HG03469 (cell line): ENCODE measurements at regions not wholly inside any gene's neighbourhood (a gene's known extent, or its start where the extent isn't known, plus 50 kb on each side); places are given as distances from the start of the nearest gene placed in this dataset.

ENCODE experiments used
- ATAC-seq: cut with Tn5 transposase; IDR thresholded peaks from one replicate; pipeline ENCODE4 v1.9.1; 2021; ENCODE audit warnings: mild to moderate bottlenecking, moderate library complexity, moderate number of reproducible peaks; ENCODE audit not compliant: unreplicated experiment

GRCh38 chr3:72593881-72594397 is 254.3 kb downstream of the SHQ1 start:
- no peak for ATAC-seq

- ATAC-seq = no peak
Measured at GRCh38 chr3:72591522-72592421, 256.5 kb downstream of the SHQ1 start.

DNA sequence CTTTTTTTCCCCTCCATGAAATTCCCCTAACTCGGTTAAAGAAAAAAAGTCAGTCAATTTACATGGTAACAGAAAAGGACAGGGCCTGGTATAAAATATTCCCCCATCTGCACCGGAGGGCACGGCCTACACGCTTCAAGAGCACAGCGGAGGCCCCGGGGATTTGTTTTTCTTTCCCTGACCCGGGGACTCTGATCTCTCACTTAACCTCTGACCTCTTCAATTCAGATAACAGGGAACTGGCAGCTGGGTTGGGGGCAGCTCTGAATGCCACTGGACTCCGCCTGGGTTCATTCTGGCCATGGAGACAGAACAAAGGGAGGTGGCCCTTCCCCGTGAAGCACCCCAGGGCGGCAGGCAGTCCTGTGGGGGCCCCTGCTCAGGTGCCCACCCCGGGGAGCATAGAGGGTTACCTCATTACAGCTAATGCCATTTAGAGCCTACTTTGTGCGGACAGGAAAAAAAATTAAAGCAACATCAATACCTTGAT is 257.5 kb downstream of the SHQ1 start:
- ATAC-seq = no peak

DNA sequence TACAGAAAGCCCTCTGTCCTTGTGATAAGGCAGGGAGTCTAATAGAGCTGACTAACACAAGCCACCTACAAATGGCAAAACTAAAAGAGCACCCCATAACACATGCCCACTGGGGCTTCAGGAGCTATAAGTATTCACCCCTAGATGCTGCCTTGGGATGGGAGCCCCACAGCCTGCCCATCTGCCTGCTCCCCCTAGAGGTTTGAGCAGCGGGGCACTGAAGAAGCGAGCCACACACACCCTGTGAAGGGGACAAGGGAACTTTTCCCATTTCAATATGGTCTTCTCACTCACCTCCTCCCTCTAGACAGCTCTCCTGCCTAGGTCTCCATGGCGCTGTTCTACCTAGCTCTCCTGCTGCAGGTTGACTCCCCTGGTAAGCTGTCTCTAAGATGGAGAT is 261.0 kb downstream of the SHQ1 start:
- ATAC-seq = no peak

GRCh38 chr3:72586694-72587093 is 261.6 kb downstream of the SHQ1 start:
- ATAC-seq = no peak

DNA sequence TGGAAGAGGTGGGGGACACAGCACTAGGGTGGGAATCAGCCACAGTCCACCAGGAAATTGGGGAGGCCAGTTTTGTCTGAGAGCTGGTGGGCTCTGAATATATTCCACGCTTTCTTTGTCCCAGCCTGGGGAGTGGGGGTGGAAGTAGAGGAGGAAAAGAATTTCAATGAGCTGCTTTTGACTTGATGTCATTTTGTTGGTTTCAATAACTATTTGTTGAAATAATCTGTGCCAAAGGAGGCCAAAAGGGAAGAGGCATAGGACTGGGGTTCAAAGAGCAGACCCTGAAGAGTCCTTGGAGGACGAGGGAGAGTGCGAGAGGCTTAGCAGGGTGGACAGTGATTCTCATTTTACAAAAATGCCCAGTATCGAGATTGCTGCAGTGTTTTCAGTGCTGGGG is 262.3 kb downstream of the SHQ1 start:
- no peak for ATAC-seq

DNA sequence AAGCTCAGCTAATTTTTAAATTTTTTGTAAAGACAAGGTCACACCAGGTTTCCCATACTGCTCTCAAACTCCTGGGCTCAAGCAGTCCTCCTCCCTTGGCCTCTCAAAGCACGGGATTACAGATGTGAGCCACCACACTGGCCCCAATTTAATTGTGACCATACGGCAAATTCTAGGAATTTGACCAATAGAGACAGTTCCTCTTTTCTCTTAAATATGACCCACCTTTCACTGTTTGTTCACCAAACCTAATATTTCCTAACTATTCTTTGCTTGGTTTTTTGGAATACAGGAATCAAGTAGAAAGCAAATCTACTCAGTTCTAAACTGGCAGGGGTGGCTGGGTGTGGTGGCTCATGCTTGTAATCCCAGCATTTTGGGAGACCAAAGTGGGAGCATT is 264.0 kb downstream of the SHQ1 start:
- no peak for ATAC-seq

DNA sequence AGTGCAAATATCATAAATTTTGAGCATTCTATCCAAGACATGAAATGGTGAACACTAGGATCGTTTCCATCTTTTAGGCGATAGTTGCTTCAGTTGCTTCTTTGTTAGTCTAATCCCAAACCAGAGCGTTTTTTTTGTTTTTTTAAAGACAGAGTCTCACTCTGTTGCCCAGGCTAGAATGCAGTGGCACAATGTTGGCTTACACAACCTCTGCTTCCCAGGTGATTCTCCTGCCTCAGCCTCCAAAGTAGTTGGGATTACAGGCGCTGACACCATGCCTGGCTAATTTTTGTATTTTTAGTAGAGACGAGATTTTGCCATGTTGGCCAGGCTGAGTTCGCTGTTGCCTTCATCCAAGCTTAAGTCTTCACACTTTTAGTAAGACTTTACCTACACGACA is 265.3 kb downstream of the SHQ1 start:
- no peak for ATAC-seq

DNA sequence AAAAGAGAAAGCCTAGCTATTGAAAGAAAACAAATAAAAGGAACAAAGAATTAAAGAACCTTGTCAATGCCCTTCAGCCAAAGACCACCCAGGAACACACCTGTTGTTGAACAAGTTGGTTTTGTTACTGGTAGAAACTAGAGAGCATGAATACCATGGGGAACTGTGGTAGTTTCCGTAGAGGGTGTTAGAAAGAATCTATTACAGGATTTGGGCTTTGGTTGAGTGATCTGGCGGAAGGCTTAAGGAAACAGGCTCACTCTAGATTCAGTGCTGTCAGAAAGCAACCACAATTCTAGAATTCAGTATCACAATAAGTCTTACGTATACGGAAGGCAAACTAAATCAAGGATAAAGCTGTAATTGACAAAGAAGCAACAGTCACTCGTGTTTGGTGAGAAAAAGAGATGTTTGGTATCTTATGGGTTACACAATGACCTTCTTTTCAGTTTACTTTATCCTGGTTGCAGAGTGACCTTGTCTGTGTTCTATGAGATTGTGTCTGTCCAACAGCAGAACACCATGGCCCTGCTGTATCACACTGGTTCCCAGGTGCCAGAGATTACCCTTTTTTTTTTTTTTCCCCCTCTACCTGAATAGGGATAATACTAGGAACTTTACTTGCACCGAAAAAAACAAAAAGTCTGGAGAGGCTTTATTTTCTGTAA is 265.9 kb downstream of the SHQ1 start:
- ATAC-seq = peak; percentile 99

DNA sequence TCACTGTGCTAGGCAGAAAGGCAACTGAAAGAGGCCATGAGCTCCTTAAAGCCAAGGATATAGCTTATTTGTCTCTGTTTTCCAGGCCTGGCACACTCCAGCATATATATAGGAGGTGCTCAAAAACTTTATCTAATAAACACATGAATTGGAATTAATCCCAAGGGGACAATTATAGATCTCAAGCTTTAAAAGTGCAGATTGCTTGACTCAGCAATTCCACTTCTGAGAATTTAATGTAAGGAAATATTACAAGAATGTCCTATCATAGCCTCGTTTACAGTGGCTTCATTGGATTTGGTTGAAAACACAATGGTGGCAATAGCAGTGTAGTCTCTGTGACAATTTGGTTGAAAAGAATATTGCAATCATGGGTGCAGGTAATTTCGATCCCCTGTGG is 267.3 kb downstream of the SHQ1 start:
- ATAC-seq = no peak

DNA sequence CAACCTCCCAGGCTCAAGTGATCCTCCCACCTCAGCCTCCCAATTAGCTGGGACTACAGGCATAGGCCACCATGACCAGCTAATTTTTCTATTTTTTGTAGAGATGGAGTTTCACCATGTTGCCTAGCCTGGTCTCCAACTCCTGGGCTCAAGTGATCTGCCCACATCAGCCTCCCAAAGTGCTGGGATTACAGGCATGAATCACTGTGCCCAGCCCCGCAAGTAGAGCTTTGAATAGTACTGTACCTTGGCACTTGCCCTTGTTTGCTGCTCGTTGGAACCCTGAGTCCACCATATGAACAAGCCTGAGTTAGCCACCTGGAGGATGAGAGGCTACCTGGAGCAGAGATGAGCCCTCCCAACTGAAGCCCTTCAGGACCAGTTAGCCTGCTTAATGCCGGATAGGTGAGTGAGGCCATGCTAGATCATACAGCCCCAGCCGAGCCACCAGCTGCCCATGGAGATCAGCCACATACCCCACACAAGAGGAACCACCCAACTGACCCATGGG is 267.9 kb downstream of the SHQ1 start:
- no peak for ATAC-seq

- no peak for ATAC-seq
Measured at GRCh38 chr3:72579581-72580245, 268.5 kb downstream of the SHQ1 start.

GRCh38 chr3:72579191-72579580 is 269.1 kb downstream of the SHQ1 start:
- no peak for ATAC-seq

- no peak for ATAC-seq
Measured at GRCh38 chr3:72577190-72577589, 271.1 kb downstream of the SHQ1 start.

GRCh38 chr3:72576563-72576962 is 271.7 kb downstream of the SHQ1 start:
- ATAC-seq = no peak

DNA sequence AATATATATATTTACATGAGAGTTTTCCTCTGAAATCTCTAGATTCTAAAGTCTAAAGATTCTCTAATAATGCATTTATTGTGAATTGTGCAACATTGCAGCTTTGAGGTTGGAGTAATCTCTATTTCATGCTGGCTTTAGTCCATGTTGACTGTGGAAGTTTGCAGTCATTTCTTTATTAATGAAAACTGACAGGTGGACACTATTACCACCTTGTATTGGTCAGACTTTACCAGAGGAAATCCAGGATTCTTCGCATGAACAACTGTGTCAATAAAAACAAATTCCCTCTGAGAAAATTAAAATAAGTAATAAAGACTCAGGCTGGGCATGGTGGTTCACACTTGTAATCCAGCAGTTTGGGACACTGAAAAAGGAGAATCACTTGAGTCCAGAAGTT is 274.1 kb downstream of the SHQ1 start:
- no peak for ATAC-seq

GRCh38 chr3:72573051-72573450 is 275.2 kb downstream of the SHQ1 start:
- ATAC-seq = no peak

DNA sequence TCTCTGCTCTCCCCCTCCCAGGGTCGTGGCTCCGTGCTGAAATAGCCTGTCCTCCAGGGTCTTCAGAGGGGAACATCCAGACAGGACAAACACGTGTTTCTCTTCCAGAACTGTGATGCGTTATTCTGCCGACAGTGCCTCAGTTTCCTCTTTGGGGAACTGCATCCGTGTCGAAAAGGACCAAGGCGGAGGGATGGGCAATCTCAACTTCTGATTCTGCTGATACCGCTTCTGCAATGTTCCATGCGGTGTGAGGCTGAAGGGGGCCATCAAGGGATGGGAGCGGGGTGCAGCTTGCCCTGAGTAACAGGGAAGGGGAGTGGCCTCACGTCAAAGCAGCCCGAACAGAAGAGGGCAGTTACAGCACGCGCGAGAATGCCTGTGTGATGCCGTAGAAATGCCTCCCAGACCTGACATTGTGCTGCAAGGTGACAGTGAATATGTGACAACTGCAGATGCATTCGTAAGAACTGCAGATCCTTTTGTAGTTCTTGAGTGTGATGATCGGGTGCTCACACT is 275.7 kb downstream of the SHQ1 start:
- no peak for ATAC-seq

DNA sequence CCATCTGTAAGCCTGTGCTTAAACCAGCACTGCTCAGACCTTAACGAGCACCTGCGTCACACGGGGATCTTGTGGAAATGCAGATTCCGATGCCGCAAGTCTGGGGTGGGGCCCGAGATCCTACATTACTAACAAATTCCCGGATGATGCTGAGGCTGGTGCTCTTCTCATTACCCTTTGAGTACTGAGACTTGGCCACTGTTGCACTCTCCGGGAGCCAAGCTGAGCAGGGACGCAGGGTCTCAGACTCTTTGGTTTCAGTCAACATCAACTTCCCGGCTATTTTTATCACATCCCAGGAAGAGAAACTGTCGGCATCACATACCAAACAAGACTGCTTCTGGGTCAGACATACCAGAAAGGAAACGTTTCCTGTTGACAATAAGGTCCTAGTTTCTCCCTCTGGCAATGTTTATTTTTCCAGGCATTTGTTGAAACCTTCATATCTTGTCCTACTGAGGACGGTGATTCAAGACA is 276.6 kb downstream of the SHQ1 start:
- ATAC-seq = no peak

GRCh38 chr3:72571052-72571451 is 277.2 kb downstream of the SHQ1 start:
- no peak for ATAC-seq
